ENCODE measurements at regions not wholly inside any gene's neighbourhood (a gene's known extent, or its start where the extent isn't known, plus 50 kb on each side); places are given as distances from the start of the nearest gene placed in this dataset.

DNA sequence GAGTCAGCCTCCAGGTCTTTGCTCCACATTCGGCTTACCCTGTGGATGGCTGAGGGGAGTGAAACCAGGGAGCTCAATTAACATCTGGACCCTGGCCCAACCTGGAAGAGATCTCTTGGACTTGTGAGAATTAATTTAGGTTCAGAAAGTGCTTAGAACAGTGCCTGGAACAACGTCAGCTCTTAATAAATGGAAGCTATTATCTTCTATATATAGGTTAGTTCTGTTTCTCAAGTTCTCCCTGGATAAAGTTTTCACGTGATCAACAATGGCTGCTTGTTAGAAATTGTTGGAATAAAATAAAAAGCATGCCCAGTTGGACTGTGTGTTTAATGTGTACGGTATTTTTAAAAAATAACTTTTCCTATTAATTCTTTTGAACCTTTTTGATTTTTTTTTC is 80.8 kb downstream of the TRIML1 start:
- CTCF ChIA-PET, result no interaction called here
- POLR2A ChIA-PET, result no interaction called here
- ATAC-seq (no peak), DNase-seq (ENCODE audit: low read depth, low spot score) (no peak)
- in situ Hi-C loops (cut with HindIII; ENCODE audit: low pct_unique_long_range_greater_than_20kb, low sequenced_read_pairs), result no loop called here
- Histone ChIP-seq H3K36me3 (ENCODE audit: control insufficient read depth, insufficient read depth, low read length) (no peaks in the 10 kb centered on the region), H3K9me3 (ENCODE audit: control insufficient read depth, insufficient read depth, low read depth, low read length) (no peaks in the 10 kb centered on the region), H3K4me1 (ENCODE audit: control insufficient read depth, insufficient read depth, low read length) (no peaks in the 10 kb centered on the region), H3K27me3 (ENCODE audit: control insufficient read depth, insufficient read depth, low read length) (no peaks in the 10 kb centered on the region), H3K27ac (ENCODE audit: low read length) (no peak overlapping the region), H3K4me3 (ENCODE audit: low read depth in 2 of 2, low read length in 2 of 2) (no peak overlapping the region)
- TF ChIP-seq REST (IDR thresholded peaks at IDR 0.05; ENCODE audit: insufficient read depth in 1 of 2, low read depth in 2 of 2, low read length in 1 of 2) (no peak), POLR2AphosphoS5 (IDR thresholded peaks at IDR 0.05; ENCODE audit: low read depth, low read length) (no peak), SIN3A (IDR thresholded peaks at IDR 0.05; ENCODE audit: borderline replicate concordance, insufficient read depth, low read depth, low read length) (no peak), TCF7L2 (IDR thresholded peaks at IDR 0.05; ENCODE audit: low read depth, low read length) (no peak)
- TF ChIP-seq, protein P1, sequence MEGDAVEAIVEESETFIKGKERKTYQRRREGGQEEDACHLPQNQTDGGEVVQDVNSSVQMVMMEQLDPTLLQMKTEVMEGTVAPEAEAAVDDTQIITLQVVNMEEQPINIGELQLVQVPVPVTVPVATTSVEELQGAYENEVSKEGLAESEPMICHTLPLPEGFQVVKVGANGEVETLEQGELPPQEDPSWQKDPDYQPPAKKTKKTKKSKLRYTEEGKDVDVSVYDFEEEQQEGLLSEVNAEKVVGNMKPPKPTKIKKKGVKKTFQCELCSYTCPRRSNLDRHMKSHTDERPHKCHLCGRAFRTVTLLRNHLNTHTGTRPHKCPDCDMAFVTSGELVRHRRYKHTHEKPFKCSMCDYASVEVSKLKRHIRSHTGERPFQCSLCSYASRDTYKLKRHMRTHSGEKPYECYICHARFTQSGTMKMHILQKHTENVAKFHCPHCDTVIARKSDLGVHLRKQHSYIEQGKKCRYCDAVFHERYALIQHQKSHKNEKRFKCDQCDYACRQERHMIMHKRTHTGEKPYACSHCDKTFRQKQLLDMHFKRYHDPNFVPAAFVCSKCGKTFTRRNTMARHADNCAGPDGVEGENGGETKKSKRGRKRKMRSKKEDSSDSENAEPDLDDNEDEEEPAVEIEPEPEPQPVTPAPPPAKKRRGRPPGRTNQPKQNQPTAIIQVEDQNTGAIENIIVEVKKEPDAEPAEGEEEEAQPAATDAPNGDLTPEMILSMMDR (IDR thresholded peaks at IDR 0.05), result no peak
- BruUV-seq (replicated peaks), result no TSS peak
- intact Hi-C loops (cut with micrococcal nuclease; ENCODE audit: unreplicated experiment), result no loop called here

GRCh38 chr4:188221090-188221489 is 81.8 kb downstream of the TRIML1 start:
- ATAC-seq (no peak), DNase-seq (ENCODE audit: low read depth, low spot score) (no peak)
- H3K9me3 ChIP-seq (ENCODE audit: control insufficient read depth, insufficient read depth, low read depth, low read length), result no peaks in the 10 kb centered on the region
- intact Hi-C loops (cut with micrococcal nuclease; ENCODE audit: unreplicated experiment) (no loop called here), in situ Hi-C loops (cut with HindIII; ENCODE audit: low pct_unique_long_range_greater_than_20kb, low sequenced_read_pairs) (no loop called here)
- no peaks in the 10 kb centered on the region for H3K36me3 ChIP-seq (ENCODE audit: control insufficient read depth, insufficient read depth, low read length)
- no peaks in the 10 kb centered on the region for H3K27me3 ChIP-seq (ENCODE audit: control insufficient read depth, insufficient read depth, low read length)
- CTCF ChIA-PET, result no interaction called here
- H3K4me3 ChIP-seq (ENCODE audit: low read depth in 2 of 2, low read length in 2 of 2), result no peak overlapping the region
- POLR2A ChIA-PET, result no interaction called here
- BruUV-seq (replicated peaks), result no TSS peak
- no peaks in the 10 kb centered on the region for H3K4me1 ChIP-seq (ENCODE audit: control insufficient read depth, insufficient read depth, low read length)
- H3K27ac ChIP-seq (ENCODE audit: low read length), result no peak overlapping the region
- TF ChIP-seq SIN3A (IDR thresholded peaks at IDR 0.05; ENCODE audit: borderline replicate concordance, insufficient read depth, low read depth, low read length) (no peak), REST (IDR thresholded peaks at IDR 0.05; ENCODE audit: insufficient read depth in 1 of 2, low read depth in 2 of 2, low read length in 1 of 2) (no peak), POLR2AphosphoS5 (IDR thresholded peaks at IDR 0.05; ENCODE audit: low read depth, low read length) (no peak), TCF7L2 (IDR thresholded peaks at IDR 0.05; ENCODE audit: low read depth, low read length) (no peak)
- TF ChIP-seq, protein P1 (IDR thresholded peaks at IDR 0.05), result no peak
